ENCODE measurements at regions not wholly inside any gene's neighbourhood (a gene's known extent, or its start where the extent isn't known, plus 50 kb on each side); places are given as distances from the start of the nearest gene placed in this dataset.

DNA sequence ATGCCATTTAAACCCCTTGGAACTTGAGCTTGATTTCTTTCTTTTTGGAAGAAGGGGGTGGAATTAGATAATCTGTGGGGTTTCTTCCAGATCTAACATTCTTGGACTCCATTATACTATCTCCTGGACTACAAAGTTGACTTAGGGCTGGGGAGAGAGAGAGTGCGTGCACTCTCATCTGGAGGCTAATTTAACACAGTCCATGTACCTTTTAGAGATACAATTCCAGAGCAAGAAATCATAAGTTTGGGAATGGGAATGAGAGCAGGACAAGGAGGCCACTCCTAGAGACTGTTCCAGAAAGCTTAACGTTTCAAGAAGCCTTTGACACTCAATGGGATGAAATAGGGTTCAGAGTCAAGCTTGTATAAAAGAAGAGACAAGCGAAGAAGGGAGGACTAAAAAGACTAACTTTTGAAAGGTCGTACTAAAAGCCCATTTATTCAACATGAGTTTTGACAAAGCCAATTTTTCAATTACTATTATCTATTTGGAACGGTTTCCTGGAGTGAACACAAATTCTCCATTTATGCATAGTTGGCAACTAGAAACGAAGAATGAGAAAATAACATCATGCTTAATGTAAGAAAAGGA is 83.4 kb downstream of the ACTL7B start:
- peaks cover 6% of the 10 kb centered on the region for H3K27me3 Mint-ChIP-seq (ENCODE audit: low read depth, poor library complexity)
- TF ChIP-seq, protein P1, sequence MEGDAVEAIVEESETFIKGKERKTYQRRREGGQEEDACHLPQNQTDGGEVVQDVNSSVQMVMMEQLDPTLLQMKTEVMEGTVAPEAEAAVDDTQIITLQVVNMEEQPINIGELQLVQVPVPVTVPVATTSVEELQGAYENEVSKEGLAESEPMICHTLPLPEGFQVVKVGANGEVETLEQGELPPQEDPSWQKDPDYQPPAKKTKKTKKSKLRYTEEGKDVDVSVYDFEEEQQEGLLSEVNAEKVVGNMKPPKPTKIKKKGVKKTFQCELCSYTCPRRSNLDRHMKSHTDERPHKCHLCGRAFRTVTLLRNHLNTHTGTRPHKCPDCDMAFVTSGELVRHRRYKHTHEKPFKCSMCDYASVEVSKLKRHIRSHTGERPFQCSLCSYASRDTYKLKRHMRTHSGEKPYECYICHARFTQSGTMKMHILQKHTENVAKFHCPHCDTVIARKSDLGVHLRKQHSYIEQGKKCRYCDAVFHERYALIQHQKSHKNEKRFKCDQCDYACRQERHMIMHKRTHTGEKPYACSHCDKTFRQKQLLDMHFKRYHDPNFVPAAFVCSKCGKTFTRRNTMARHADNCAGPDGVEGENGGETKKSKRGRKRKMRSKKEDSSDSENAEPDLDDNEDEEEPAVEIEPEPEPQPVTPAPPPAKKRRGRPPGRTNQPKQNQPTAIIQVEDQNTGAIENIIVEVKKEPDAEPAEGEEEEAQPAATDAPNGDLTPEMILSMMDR (IDR thresholded peaks at IDR 0.05), result no peak
- no peaks in the 10 kb centered on the region for H3K36me3 Mint-ChIP-seq (ENCODE audit: low read depth)
- no peaks in the 10 kb centered on the region for H3K4me1 Mint-ChIP-seq
- no peak overlapping the region for H3K4me3 Mint-ChIP-seq
- DNase-seq, result no peak
- peaks cover 5% of the 10 kb centered on the region for H3K9me3 Mint-ChIP-seq
- no peak overlapping the region for H3K27ac Mint-ChIP-seq

DNA sequence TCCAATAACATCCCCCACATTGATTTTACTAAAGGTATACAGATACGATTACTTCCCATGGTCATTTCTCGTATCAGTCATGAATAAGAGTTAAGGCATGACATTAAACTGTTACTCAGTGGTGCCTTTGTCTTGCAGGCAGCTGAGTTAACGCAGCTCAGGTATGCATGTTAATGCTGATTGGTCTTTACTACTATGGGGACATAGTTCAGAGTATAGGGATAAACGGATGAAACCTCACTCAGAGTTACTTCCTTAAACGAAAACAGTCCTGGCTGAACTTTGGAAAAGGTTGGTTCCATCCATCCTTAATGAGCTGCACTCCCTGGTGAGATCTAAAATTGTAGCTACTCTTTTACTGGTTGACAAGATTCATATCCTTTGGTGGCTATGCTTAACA is 87.0 kb downstream of the ACTL7B start:
- H3K4me1 Mint-ChIP-seq, result no peaks in the 10 kb centered on the region
- H3K4me3 Mint-ChIP-seq, result no peak overlapping the region
- peaks cover 5% of the 10 kb centered on the region for H3K9me3 Mint-ChIP-seq
- no peaks in the 10 kb centered on the region for H3K36me3 Mint-ChIP-seq (ENCODE audit: low read depth)
- no peak overlapping the region for H3K27ac Mint-ChIP-seq
- H3K27me3 Mint-ChIP-seq (ENCODE audit: low read depth, poor library complexity), result peaks cover 3% of the 10 kb centered on the region
- DNase-seq, result no peak
- TF ChIP-seq, protein P1 (IDR thresholded peaks at IDR 0.05), result no peak

DNA sequence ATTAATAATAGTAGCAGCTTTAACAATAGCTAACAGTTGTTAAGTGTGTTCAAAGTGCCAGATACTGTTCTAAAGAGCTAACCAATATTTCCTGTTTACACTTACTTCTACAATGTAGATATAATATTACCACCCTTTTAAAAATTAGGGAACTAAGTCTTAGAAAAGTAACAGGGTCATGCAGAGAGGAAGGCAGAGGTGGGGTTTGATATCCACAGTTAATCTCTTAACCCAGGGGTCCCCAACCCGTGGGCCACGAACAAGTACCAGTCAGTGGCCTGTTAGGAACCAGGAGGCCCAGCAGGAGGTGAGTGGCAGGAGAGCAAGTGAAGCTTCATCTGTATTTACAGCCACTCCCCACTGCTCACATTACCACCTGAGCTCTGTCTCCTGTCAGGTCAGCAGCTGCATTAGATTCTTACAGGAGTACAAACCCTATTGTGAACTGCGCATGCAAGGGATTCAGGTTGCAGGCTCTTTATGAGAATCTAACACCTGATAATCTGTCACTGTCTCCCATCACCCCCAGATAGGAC is 89.1 kb downstream of the ACTL7B start:
- DNase-seq, result no peak
- Mint-ChIP-seq H3K9me3 (peaks cover 5% of the 10 kb centered on the region), H3K4me1 (no peaks in the 10 kb centered on the region), H3K27ac (no peak overlapping the region), H3K4me3 (no peak overlapping the region), H3K36me3 (ENCODE audit: low read depth) (no peaks in the 10 kb centered on the region), H3K27me3 (ENCODE audit: low read depth, poor library complexity) (peaks cover 3% of the 10 kb centered on the region)
- TF ChIP-seq, protein P1 (IDR thresholded peaks at IDR 0.05), result no peak

DNA sequence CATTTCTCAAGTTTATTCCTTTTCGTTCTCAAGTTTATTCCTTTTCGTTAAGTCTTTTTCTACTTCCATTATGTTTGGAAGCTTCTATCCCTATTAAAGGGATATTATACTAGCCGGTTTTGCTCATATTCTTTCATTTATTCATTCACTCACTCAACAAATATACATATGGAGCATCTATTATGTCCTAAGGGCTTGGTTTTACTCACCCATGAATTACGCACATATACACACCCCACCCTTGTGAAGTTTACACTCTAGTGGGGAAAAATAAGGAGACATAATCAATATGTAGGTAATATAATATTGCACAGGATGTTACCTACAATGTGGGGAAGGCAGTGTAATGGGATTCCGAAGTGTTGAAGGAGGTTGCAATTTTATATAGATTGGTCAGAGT is 90.5 kb downstream of the ACTL7B start:
- no peak overlapping the region for H3K4me3 Mint-ChIP-seq
- H3K4me1 Mint-ChIP-seq, result peaks cover 7% of the 10 kb centered on the region
- H3K9me3 Mint-ChIP-seq, result peaks cover 4% of the 10 kb centered on the region
- H3K27me3 Mint-ChIP-seq (ENCODE audit: low read depth, poor library complexity), result peaks cover 3% of the 10 kb centered on the region
- no peaks in the 10 kb centered on the region for H3K36me3 Mint-ChIP-seq (ENCODE audit: low read depth)
- DNase-seq, result no peak
- no peak overlapping the region for H3K27ac Mint-ChIP-seq
- TF ChIP-seq, protein P1 (IDR thresholded peaks at IDR 0.05), result no peak

DNA sequence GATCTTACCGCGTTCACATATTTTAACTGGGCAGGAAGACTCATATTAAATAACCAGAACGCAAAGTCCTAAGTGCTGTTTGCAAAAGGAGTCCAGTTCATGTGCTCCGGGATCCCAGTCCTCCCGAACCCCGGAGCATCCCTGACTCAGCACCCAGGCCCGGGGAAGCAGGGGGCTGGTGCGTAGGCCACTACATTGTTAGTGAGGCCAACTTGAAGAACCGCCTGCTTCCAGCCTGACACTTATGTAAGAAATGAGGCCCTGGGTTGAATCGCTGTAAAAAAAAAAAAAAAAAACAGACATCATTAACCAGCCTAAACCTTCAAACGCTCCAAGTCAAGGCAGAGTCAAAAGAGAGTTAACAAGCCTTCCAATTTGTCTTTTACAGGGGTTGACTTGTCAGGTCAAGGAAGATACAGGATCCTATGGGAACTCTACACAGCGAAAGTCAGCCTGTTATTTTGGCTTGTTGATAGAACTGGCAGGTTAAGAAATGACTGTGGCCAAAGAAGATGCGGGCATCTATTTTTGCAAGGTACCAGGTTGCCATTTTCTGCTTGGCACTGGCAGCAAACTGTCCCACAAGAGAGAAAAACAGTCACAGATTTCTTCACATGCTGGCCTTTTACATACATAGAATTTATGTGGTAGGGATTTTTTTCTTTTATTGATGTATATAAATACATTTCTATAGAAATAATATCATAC is 93.3 kb downstream of the ACTL7B start:
- H3K27ac Mint-ChIP-seq, result no peak overlapping the region
- no peak for DNase-seq
- H3K36me3 Mint-ChIP-seq (ENCODE audit: low read depth), result no peaks in the 10 kb centered on the region
- H3K9me3 Mint-ChIP-seq, result peaks cover 3% of the 10 kb centered on the region
- peaks cover 10% of the 10 kb centered on the region for H3K4me1 Mint-ChIP-seq
- H3K27me3 Mint-ChIP-seq (ENCODE audit: low read depth, poor library complexity), result no peaks in the 10 kb centered on the region
- no peak overlapping the region for H3K4me3 Mint-ChIP-seq
- TF ChIP-seq, protein P1 (IDR thresholded peaks at IDR 0.05), result no peak

Measured in nephron progenitor cell (in vitro differentiated cells).